ENCODE measurements at regions not wholly inside any gene's neighbourhood (a gene's known extent, or its start where the extent isn't known, plus 50 kb on each side); places are given as distances from the start of the nearest gene placed in this dataset.

- no peak for TF ChIP-seq CTCF (IDR thresholded peaks at IDR 0.05; ENCODE audit: poor library complexity, severe bottlenecking)
- TF ChIP-seq POLR2AphosphoS5 (IDR thresholded peaks at IDR 0.05), result no peak
- no peak for TF ChIP-seq REST (IDR thresholded peaks at IDR 0.05; ENCODE audit: borderline replicate concordance)
- TF ChIP-seq RAD21 (conservative IDR thresholded peaks at IDR 0.05), result no peak
- TF ChIP-seq TAF1 (IDR thresholded peaks at IDR 0.05; ENCODE audit: low read depth), result no peak
- TF ChIP-seq EP300 (conservative IDR thresholded peaks at IDR 0.05; ENCODE audit: poor library complexity, severe bottlenecking), result no peak
- TF ChIP-seq EZH2 (IDR thresholded peaks at IDR 0.05; ENCODE audit: borderline replicate concordance, insufficient read depth, low read length, poor library complexity, severe bottlenecking), result no peak
- no peak for TF ChIP-seq SMC3 (conservative IDR thresholded peaks at IDR 0.05; ENCODE audit: poor library complexity)
Measured at GRCh38 chr3:23728601-23729117, 77.1 kb upstream of the UBE2E1 start.

Data from neural cell (in vitro differentiated cells).